Progenitor cell of endocrine pancreas (in vitro differentiated cells): ENCODE measurements at regions not wholly inside any gene's neighbourhood (a gene's known extent, or its start where the extent isn't known, plus 50 kb on each side); places are given as distances from the start of the nearest gene placed in this dataset.
"Not testable (repeated sequence)": the region's sequence is repeated elsewhere in the genome, so short reads cannot be mapped to it uniquely, and the experiment has no call there.

Experiments
- DNase-seq: peaks from one replicate; pipeline ENCODE4 v3.0.0; 2021; ENCODE audit warnings: low spot score; ENCODE audit not compliant: unreplicated experiment
- H3K27ac Mint-ChIP-seq: 2 replicates; pipeline ENCODE4 v1.8.0; 2021; ENCODE audit warnings: mild to moderate bottlenecking, moderate library complexity, mixed read lengths
- H3K27me3 Mint-ChIP-seq: 2 replicates; pipeline ENCODE4 v1.8.0; 2021; ENCODE audit warnings: mixed read lengths
- H3K36me3 Mint-ChIP-seq: 2 replicates; pipeline ENCODE4 v1.8.0; 2022; ENCODE audit warnings: mixed read lengths; ENCODE audit not compliant: insufficient read depth
- H3K4me1 Mint-ChIP-seq: 2 replicates; pipeline ENCODE4 v1.8.0; 2021; ENCODE audit warnings: low read depth, mixed read lengths
- H3K4me3 Mint-ChIP-seq: 2 replicates; pipeline ENCODE4 v1.8.0; 2021; ENCODE audit warnings: low read depth, mild to moderate bottlenecking, moderate library complexity, mixed read lengths
- H3K9me3 Mint-ChIP-seq: 2 replicates; pipeline ENCODE4 v1.8.0; 2021; ENCODE audit warnings: low read depth, mixed read lengths
- TF ChIP-seq, protein P1 (sequence below): fragments of 200-600 bp; sonication (generic); IDR thresholded peaks from one replicate; pipeline ENCODE4 v1.5.0; 2021; ENCODE audit warnings: antibody characterized with exemption, mild to moderate bottlenecking; ENCODE audit not compliant: unreplicated experiment

DNA sequence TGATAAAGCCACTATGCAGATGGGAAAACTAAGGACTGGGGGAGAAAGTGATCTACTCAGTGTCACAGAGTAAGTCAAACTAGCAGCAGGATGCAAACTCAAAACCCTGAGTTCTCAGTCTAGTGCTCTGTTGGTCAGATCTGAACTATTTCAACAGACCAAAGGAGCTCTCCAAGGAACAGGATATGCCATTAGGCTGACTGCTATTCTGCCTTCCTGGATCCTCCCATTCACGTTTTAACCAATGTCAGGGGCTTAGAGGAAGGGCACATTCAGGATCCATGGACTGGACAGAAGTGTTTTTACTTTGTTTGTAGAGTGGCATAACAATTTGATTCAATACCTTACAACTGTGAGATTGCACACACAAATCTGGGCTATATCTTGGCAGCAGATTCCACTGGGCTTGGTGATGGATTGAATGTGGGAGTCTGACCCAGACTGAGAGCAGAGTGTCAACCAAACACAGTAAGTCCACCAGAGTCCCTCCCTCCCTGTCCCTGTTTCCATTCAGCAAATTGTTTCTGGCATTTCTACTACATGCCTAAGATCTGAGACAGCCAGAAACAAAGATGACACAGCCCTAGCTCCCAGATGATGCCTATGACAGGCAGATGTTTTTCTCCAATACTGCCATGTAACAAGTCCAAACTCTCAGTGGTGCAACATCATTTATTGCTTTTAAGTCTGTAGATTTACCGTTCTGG is 337.8 kb upstream of the CDH5 start:
- TF ChIP-seq, protein P1, sequence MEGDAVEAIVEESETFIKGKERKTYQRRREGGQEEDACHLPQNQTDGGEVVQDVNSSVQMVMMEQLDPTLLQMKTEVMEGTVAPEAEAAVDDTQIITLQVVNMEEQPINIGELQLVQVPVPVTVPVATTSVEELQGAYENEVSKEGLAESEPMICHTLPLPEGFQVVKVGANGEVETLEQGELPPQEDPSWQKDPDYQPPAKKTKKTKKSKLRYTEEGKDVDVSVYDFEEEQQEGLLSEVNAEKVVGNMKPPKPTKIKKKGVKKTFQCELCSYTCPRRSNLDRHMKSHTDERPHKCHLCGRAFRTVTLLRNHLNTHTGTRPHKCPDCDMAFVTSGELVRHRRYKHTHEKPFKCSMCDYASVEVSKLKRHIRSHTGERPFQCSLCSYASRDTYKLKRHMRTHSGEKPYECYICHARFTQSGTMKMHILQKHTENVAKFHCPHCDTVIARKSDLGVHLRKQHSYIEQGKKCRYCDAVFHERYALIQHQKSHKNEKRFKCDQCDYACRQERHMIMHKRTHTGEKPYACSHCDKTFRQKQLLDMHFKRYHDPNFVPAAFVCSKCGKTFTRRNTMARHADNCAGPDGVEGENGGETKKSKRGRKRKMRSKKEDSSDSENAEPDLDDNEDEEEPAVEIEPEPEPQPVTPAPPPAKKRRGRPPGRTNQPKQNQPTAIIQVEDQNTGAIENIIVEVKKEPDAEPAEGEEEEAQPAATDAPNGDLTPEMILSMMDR, result no peak
- Mint-ChIP-seq H3K9me3 (peaks cover 12% of the 10 kb centered on the region), H3K27ac (no peak overlapping the region), H3K36me3 (no peaks in the 10 kb centered on the region), H3K4me1 (no peaks in the 10 kb centered on the region), H3K27me3 (peaks cover 16% of the 10 kb centered on the region), H3K4me3 (no peak overlapping the region)
- DNase-seq, result no peak

- Mint-ChIP-seq H3K4me3 (no peak overlapping the region), H3K27me3 (peaks cover 11% of the 10 kb centered on the region), H3K36me3 (no peaks in the 10 kb centered on the region), H3K4me1 (no peaks in the 10 kb centered on the region), H3K27ac (no peak overlapping the region), H3K9me3 (peaks cover 12% of the 10 kb centered on the region)
- no peak for DNase-seq
- TF ChIP-seq, protein P1, result no peak
Observed at GRCh38 chr16:66026787-66027330, 339.6 kb upstream of the CDH5 start.

DNA sequence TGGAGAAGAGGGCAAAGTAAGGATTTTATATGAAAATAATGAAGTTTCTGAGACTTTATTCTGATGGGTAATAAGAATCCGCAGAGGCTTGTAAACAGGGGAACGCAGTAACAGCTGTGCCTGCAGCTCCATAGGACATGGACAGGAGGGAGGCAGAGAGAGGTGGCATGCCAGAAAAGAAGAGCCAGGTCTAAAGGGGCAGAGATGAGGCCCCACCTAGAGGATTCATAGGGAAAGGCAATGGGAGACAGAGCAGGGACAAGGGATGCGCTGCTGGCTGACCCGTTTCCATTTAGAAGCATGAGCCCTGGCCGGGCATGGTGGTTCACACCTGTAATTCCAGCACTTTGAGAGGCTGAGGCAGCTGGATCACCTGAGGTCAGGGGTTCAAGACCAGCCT is 340.3 kb upstream of the CDH5 start:
- Mint-ChIP-seq H3K9me3 (peaks cover 12% of the 10 kb centered on the region), H3K27me3 (peaks cover 11% of the 10 kb centered on the region), H3K36me3 (no peaks in the 10 kb centered on the region), H3K4me1 (no peaks in the 10 kb centered on the region), H3K4me3 (no peak overlapping the region), H3K27ac (no peak overlapping the region)
- DNase-seq, result no peak
- TF ChIP-seq, protein P1, result peak; percentile 44

DNA sequence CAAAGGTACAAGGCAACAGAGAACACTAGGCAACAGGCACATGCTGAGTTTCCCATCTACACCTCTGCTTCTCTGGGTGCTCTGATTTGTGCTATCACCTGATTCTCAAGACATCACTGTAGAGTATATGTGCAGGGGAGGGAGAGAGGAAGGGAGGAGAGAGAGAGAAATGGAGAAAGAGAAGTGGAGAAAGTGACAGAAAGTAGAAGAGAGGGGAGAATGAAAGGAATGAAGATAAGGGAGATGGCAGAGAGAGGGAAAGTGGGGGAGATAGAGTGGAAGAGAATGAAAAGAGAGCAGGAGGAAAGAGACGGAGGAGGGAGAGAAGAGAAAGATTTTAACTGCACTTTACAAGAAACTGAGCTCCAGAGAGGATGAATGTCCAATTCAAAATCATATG is 340.7 kb upstream of the CDH5 start:
- no peaks in the 10 kb centered on the region for H3K36me3 Mint-ChIP-seq
- H3K4me1 Mint-ChIP-seq, result no peaks in the 10 kb centered on the region
- no peak overlapping the region for H3K27ac Mint-ChIP-seq

GRCh38 chr16:66024567-66024966 is 341.9 kb upstream of the CDH5 start:
- not testable (repeated sequence) for DNase-seq, H3K4me1 Mint-ChIP-seq, H3K36me3 Mint-ChIP-seq, H3K27ac Mint-ChIP-seq, H3K4me3 Mint-ChIP-seq
- Mint-ChIP-seq H3K27me3 (peaks cover 11% of the 10 kb centered on the region), H3K9me3 (peaks cover 12% of the 10 kb centered on the region)

More for the DNA sequence above, 340.7 kb upstream of the CDH5 start:
- no peak overlapping the region for H3K4me3 Mint-ChIP-seq
- peaks cover 12% of the 10 kb centered on the region for H3K9me3 Mint-ChIP-seq
- no peak for DNase-seq
- peaks cover 11% of the 10 kb centered on the region for H3K27me3 Mint-ChIP-seq
- TF ChIP-seq, protein P1, result no peak

DNA sequence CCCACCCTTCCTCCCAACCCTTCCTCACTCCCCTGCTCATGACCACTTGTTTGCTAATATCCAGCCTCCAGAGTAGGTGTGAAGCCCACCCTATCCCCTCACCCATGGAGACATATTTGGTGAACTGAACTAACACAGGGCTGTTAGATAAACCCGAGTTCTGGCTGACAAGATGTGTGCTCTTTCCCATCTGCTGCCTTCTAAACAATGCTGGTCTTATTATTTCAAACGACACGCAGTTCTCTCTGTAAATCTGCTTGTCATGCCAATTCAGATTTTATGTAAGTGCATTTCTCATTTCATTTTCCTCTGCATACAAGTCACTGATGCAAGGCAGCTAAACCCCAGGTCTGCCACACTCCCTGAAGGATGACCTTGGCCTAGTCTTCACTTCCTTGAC is 343.0 kb upstream of the CDH5 start:
- TF ChIP-seq, protein P1, result no peak
- Mint-ChIP-seq H3K27me3 (peaks cover 8% of the 10 kb centered on the region), H3K4me1 (no peaks in the 10 kb centered on the region), H3K36me3 (no peaks in the 10 kb centered on the region), H3K4me3 (no peak overlapping the region), H3K27ac (no peak overlapping the region), H3K9me3 (peaks cover 12% of the 10 kb centered on the region)
- DNase-seq, result no peak
